GM12891 (cell line): ENCODE measurements at regions not wholly inside any gene's neighbourhood (a gene's known extent, or its start where the extent isn't known, plus 50 kb on each side); places are given as distances from the start of the nearest gene placed in this dataset.

Source experiments
- POLR2A ChIP-seq: IDR thresholded peaks from 2 replicates; pipeline ENCODE4 v1.6.1; 2011; ENCODE audit warnings: low read depth, low read length, control low read depth
- POLR2AphosphoS5 ChIP-seq: IDR thresholded peaks from 2 replicates; pipeline ENCODE4 v1.6.1; 2011; ENCODE audit warnings: low read depth, low read length, control low read depth
- TAF1 ChIP-seq: IDR thresholded peaks from 2 replicates; pipeline ENCODE4 v1.6.1; 2011; ENCODE audit warnings: low read depth, low read length, control low read depth

GRCh38 chr4:59060002-59060846 lies 1950.0 kb upstream of the IGFBP7 start:
- TF ChIP-seq POLR2A (no peak), TAF1 (no peak), POLR2AphosphoS5 (no peak)
